Ovary (tissue), 7 donors: ENCODE measurements at regions not wholly inside any gene's neighbourhood (a gene's known extent, or its start where the extent isn't known, plus 50 kb on each side); places are given as distances from the start of the nearest gene placed in this dataset.

Experiments used
- DNase-seq, 5 donors: peaks; one replicate each; pipeline ENCODE4 v3.0.0-alpha.2; 2019 to 2020
- H3K27ac ChIP-seq, 2 donors: fragments of 200-600 bp; one replicate each; pipeline versions ENCODE4 v1.5.1 to v1.8.0; 2019 to 2022
- H3K27me3 ChIP-seq: fragments of 200-600 bp; one replicate; pipeline ENCODE4 v1.8.0; 2022
- H3K36me3 ChIP-seq: fragments of 200-600 bp; sonication (generic); one replicate; pipeline ENCODE4 v1.5.1; 2019
- H3K4me1 ChIP-seq: one replicate; pipeline ENCODE4 v1.8.1; 2013; ENCODE audit warnings: mild to moderate bottlenecking, moderate library complexity; ENCODE audit not compliant: insufficient read depth
- H3K4me3 ChIP-seq: fragments of 200-600 bp; sonication (generic); one replicate; pipeline ENCODE4 v1.5.1; 2017
- H3K9me3 ChIP-seq, 2 donors: fragments of 200-600 bp in 1 of 2; sonication (generic) in 1 of 2; one replicate each; pipeline versions ENCODE4 v1.5.1 to v1.8.1; 2013 to 2019; ENCODE audit warnings: mild to moderate bottlenecking in 1 of 2, moderate library complexity in 1 of 2
- EP300 ChIP-seq: sonication (generic); formaldehyde crosslinking; IDR thresholded peaks from one replicate; pipeline ENCODE4 v1.6.1; 2017; ENCODE audit warnings: antibody characterized with exemption
- POLR2A ChIP-seq: fragments of 450-650 bp; IDR thresholded peaks from one replicate; pipeline ENCODE4 v1.6.1; 2017; ENCODE audit warnings: antibody characterized with exemption, mild to moderate bottlenecking, moderate library complexity
- WGBS, 3 donors: extraction: QIAGEN DNeasy Blood & Tissue Kit in 1 of 3; methylation state at CpG; one replicate each; pipeline versions ENCODE4 v1.1.5 to v1.1.7; 2013 to 2017; 5-methylcytosine and 5-hydroxymethylcytosine counted together
- intact Hi-C, 4 donors: fragments of 100-400 bp; cut with DNase I; formaldehyde crosslinking; loops; one replicate each; pipeline versions ENCODE4 v1.11.0 to v1.15.1; 2022 to 2023
- TF ChIP-seq, protein P1 (sequence below), 3 donors: fragments of 450-650 bp in 2 of 3; fragments of 200-600 bp in 1 of 3; IDR thresholded peaks; one replicate each; pipeline versions ENCODE4 v1.5.1 to v1.8.0; 2016 to 2022; ENCODE audit warnings: antibody characterized with exemption in 3 of 3, mild to moderate bottlenecking in 1 of 3
- donor health status: DM: no; HTN: no; CAD: no; lungs with moderate emphysema.
- donor health status: DM: no; HTN: no; CAD: no.
- donor health status: Bipolar disorder and iron deficiency.
- donor health status: DM: no; HTN: no; CAD: no.
- donor health status: DM: yes; HTN: yes; CAD: no.

DNA sequence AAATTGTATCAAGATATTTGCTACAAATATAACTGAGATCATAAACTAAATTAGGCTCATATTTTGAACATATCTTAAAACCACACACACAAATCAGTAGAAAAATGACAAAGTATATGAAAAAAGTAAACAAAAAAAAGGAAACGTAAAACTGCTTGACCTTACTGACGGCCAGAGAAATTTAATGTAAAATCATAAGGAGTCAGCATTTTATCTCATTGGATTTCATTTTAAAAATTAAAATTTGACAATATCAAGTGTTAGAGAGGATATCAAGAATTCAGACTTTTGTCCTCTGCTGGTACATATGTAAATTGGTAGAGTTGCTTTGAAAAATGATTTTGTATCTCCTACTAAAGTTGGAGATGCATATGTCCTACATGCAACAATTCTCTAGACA is 209.2 kb upstream of the ZC3H15 start:
- intact Hi-C loops = no loop called here
- 87 to 91% (median 88%) methylated on average over 2 of the region's 2 CpGs for WGBS, 3 donors

DNA sequence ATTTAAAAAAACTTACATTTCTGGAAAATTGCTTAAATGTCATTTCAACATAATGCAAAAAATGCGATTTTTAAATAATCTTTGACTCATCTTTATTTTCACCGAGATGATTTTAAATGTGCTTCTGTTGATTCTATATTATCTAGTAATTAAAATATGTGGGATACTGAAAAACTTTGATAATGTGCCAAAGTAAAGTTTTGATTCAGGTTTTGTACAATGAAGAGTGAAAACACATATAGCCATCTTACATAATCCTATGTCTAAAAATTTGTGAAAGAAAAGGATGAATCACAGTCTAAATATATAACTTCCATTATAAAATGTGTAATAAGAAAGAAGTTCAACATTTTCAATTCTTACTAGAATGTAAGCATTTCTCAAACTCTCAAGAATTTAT is 204.3 kb upstream of the ZC3H15 start:
- Histone ChIP-seq H3K4me3 (no peak overlapping the region), H3K9me3 (no peaks in the 10 kb centered on the region), H3K27me3 (no peaks in the 10 kb centered on the region), H3K27ac (no peak overlapping the region), H3K36me3 (no peaks in the 10 kb centered on the region), H3K4me1 (no peaks in the 10 kb centered on the region)
- WGBS, 3 donors = 96 to 98% (median 96%) methylated on average over 2 of the region's 2 CpGs
- intact Hi-C loops = no loop called here
- TF ChIP-seq, protein P1, sequence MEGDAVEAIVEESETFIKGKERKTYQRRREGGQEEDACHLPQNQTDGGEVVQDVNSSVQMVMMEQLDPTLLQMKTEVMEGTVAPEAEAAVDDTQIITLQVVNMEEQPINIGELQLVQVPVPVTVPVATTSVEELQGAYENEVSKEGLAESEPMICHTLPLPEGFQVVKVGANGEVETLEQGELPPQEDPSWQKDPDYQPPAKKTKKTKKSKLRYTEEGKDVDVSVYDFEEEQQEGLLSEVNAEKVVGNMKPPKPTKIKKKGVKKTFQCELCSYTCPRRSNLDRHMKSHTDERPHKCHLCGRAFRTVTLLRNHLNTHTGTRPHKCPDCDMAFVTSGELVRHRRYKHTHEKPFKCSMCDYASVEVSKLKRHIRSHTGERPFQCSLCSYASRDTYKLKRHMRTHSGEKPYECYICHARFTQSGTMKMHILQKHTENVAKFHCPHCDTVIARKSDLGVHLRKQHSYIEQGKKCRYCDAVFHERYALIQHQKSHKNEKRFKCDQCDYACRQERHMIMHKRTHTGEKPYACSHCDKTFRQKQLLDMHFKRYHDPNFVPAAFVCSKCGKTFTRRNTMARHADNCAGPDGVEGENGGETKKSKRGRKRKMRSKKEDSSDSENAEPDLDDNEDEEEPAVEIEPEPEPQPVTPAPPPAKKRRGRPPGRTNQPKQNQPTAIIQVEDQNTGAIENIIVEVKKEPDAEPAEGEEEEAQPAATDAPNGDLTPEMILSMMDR (IDR thresholded peaks at IDR 0.05) = no peak
- TF ChIP-seq EP300 = no peak
- DNase-seq = no peak

More for the DNA sequence above, 209.2 kb upstream of the ZC3H15 start:
- Histone ChIP-seq H3K36me3 (no peaks in the 10 kb centered on the region), H3K27me3 (peaks cover 2% of the 10 kb centered on the region), H3K4me1 (no peaks in the 10 kb centered on the region), H3K9me3 (no peaks in the 10 kb centered on the region), H3K27ac (no peak overlapping the region), H3K4me3 (no peak overlapping the region)
- DNase-seq = no peak
- TF ChIP-seq EP300 = no peak

DNA sequence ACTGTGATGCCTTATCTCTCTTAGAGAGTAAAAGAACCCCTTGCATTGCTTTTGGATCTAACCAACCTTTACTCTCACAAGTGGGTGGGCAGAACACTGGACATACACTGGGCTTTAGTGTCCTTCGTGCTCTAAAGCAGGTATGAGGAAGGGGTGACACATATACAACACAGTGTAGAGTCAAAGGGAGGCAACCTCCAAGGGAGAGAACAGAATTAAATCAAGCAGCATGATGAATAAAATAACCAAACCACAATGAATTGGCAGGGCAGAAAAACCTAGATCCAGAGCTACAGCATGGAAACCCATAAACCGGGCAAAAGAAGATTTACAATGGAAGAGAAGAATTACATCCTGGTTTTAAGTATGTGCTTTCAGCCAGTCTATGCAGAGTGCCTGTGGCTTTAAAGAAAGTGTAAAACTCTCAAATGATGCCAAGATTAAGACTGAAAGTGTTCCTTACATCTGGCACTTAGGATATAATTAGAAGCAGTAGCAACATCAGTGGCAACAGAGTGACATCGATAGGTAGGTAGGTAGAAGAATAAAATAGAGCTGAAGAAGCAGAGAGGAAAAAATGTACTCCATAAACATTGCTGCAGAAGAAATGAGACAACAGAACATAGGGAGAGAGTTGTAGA is 191.7 kb upstream of the ZC3H15 start:
- no peak for DNase-seq
- H3K27ac ChIP-seq = no peak overlapping the region
- H3K4me1 ChIP-seq = no peaks in the 10 kb centered on the region
- H3K9me3 ChIP-seq = no peaks in the 10 kb centered on the region
- 85 to 94% (median 91%) methylated on average over 3 of the region's 3 CpGs for WGBS, 3 donors
- H3K4me3 ChIP-seq = no peak overlapping the region
- H3K27me3 ChIP-seq = no peaks in the 10 kb centered on the region
- intact Hi-C loops = no loop called here
- H3K36me3 ChIP-seq = no peaks in the 10 kb centered on the region
- TF ChIP-seq EP300 (no peak), POLR2A (no peak)
- TF ChIP-seq, protein P1 (IDR thresholded peaks at IDR 0.05) = no peak

DNA sequence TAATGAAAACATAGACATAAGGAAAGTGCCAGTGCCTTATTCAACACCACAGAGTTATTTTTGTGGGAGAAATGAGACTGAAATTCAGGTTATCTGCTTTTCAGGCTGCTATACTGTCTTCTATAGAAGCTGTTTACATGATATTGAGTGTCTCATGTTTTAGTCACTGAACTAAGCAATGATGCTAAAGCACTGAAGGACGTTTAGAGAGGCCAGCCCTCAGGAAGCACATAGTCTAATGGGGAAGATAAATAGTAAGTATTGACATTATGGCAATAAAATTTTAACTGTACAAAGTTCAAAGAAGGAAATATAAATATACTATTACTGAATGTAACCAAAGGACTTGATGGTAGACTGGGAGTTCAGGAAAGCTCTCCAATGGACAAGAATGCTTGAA is 186.4 kb upstream of the ZC3H15 start:
- 29 to 53% (median 42%) methylated on average over 1 of the region's 1 CpG for WGBS, 3 donors
- Histone ChIP-seq H3K9me3 (no peaks in the 10 kb centered on the region), H3K36me3 (no peaks in the 10 kb centered on the region), H3K4me3 (no peak overlapping the region), H3K27me3 (no peaks in the 10 kb centered on the region), H3K27ac (no peak overlapping the region), H3K4me1 (no peaks in the 10 kb centered on the region)
- TF ChIP-seq POLR2A (no peak), EP300 (no peak)
- TF ChIP-seq, protein P1 (IDR thresholded peaks at IDR 0.05) = no peak
- intact Hi-C loops = no loop called here
- DNase-seq = no peak

DNA sequence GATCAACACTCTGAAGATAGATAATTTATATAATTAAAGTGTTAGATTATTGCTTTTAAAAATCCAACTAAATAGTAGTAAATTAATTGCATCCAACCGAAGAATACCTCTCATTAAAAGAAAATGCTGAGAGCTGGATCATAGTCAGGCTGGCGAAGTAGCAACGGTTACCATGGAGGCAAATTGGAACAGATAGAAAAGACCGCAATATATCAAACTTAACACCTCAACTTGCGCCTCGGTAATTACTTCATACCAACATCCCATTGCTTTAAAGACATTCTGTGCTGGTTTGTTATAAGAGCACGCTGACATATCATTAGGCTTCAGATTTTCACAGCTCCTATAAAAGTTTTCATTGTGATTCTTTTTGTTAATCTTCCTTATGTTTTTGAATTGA is 183.8 kb upstream of the ZC3H15 start:
- no peaks in the 10 kb centered on the region for H3K36me3 ChIP-seq
- DNase-seq = no peak
- TF ChIP-seq POLR2A (no peak), EP300 (no peak)
- TF ChIP-seq, protein P1 (IDR thresholded peaks at IDR 0.05) = no peak
- no peak overlapping the region for H3K4me3 ChIP-seq
- no peak overlapping the region for H3K27ac ChIP-seq
- H3K9me3 ChIP-seq = no peaks in the 10 kb centered on the region
- no peaks in the 10 kb centered on the region for H3K4me1 ChIP-seq
- intact Hi-C loops = no loop called here
- H3K27me3 ChIP-seq = no peaks in the 10 kb centered on the region
- 68 to 83% (median 82%) methylated on average over 7 of the region's 7 CpGs for WGBS, 3 donors
